PC-3 (cell line): ENCODE measurements at regions not wholly inside any gene's neighbourhood (a gene's known extent, or its start where the extent isn't known, plus 50 kb on each side); places are given as distances from the start of the nearest gene placed in this dataset.

Source experiments
- ATAC-seq: fragments of 200-7000 bp; cut with Tn5 transposase; 2 replicates; pipeline ENCODE4 v1.9.1; 2020; ENCODE audit warnings: mild to moderate bottlenecking, moderate library complexity
- BruUV-seq: library from RNA; stranded (reverse); fragments of 400-500 nt; replicated peaks from 2 replicates; lab custom pipeline; 2021; lab: Mats Ljungman, UMichigan
- CTCF ChIA-PET: fragments of 300-600 bp; sonication (Branson Sonifier 250); formaldehyde crosslinking; loops from one replicate; lab custom pipeline; 2022; ENCODE audit warnings: antibody characterized with exemption; lab: Charles Lee
- POLR2A ChIA-PET: fragments of 300-600 bp; sonication (Branson Sonifier 250); formaldehyde crosslinking; loops from one replicate; lab custom pipeline; 2022; ENCODE audit warnings: antibody characterized with exemption; ENCODE audit not compliant: unreplicated experiment; lab: Charles Lee
- DNase-seq: peaks from one replicate; pipeline ENCODE4 v3.0.0-alpha.2; 2015
- H2AFZ ChIP-seq: fragments of 300-600 bp; sonication (generic); 2 replicates; pipeline ENCODE4 v1.6.0; 2016; ENCODE audit warnings: antibody characterized with exemption, low read length
- H3F3A ChIP-seq: fragments of 300-600 bp; sonication (generic); one replicate; pipeline ENCODE4 v1.6.0; 2017; ENCODE audit warnings: antibody characterized with exemption, low read length, control low read depth, mild to moderate bottlenecking; ENCODE audit not compliant: unreplicated experiment
- H3K27ac ChIP-seq: fragments of 300-600 bp; sonication (generic); 2 replicates; pipeline ENCODE4 v1.5.1; 2016; ENCODE audit warnings: mild to moderate bottlenecking, low read length
- H3K27me3 ChIP-seq: fragments of 300-600 bp; sonication (generic); 2 replicates; pipeline ENCODE4 v1.6.1; 2016; ENCODE audit warnings: low read length, mixed read lengths
- H3K36me3 ChIP-seq: fragments of 300-600 bp; sonication (generic); 2 replicates; pipeline ENCODE4 v1.6.1; 2016; ENCODE audit warnings: low read depth, mixed run types, low read length, mixed read lengths
- H3K4me1 ChIP-seq: fragments of 300-600 bp; sonication (generic); 2 replicates; pipeline ENCODE4 v1.5.1; 2016; ENCODE audit warnings: low read length; ENCODE audit not compliant: insufficient read depth
- H3K4me2 ChIP-seq: fragments of 300-600 bp; sonication (generic); 2 replicates; pipeline ENCODE4 v1.6.0; 2016; ENCODE audit warnings: low read length
- H3K4me3 ChIP-seq: fragments of 300-600 bp; sonication (generic); 2 replicates; pipeline ENCODE4 v1.5.1; 2016; ENCODE audit warnings: mild to moderate bottlenecking, low read length, mixed read lengths
- H3K79me2 ChIP-seq: fragments of 300-600 bp; sonication (generic); 2 replicates; pipeline ENCODE4 v1.6.1; 2017; ENCODE audit warnings: low read length, mixed read lengths
- H3K9ac ChIP-seq: fragments of 300-600 bp; sonication (generic); 2 replicates; pipeline ENCODE4 v1.6.0; 2016; ENCODE audit warnings: mild to moderate bottlenecking, low read length
- H3K9me2 ChIP-seq: fragments of 300-600 bp; sonication (generic); replicated peaks from 2 replicates; pipeline ENCODE4 v1.6.1; 2016; ENCODE audit warnings: mixed run types, low read length, mixed read lengths
- H3K9me3 ChIP-seq: fragments of 300-600 bp; sonication (generic); 2 replicates; pipeline ENCODE4 v1.6.1; 2016; ENCODE audit warnings: low read length, mixed read lengths
- H4K20me1 ChIP-seq: fragments of 300-600 bp; sonication (generic); 2 replicates; pipeline ENCODE4 v1.6.1; 2016; ENCODE audit warnings: low read length, mixed read lengths
- EZH2 ChIP-seq: fragments of 300-600 bp; sonication (generic); IDR thresholded peaks from one replicate; pipeline ENCODE4 v1.6.1; 2017; ENCODE audit warnings: antibody characterized with exemption, mild to moderate bottlenecking, low read length; ENCODE audit not compliant: unreplicated experiment
- EZH2phosphoT487 ChIP-seq: fragments of 300-600 bp; sonication (generic); IDR thresholded peaks from 2 replicates; pipeline ENCODE4 v1.6.1; 2018; ENCODE audit warnings: mild to moderate bottlenecking, antibody characterized with exemption, low read length, borderline replicate concordance
- intact Hi-C: fragments of 100-400 bp; cut with micrococcal nuclease; formaldehyde crosslinking; loops from 2 replicates; pipeline ENCODE4 v1.9.0; 2023
- TF ChIP-seq, protein P1 (sequence below): fragments of 300-600 bp; sonication (generic); conservative IDR thresholded peaks from 2 replicates; pipeline ENCODE4 v1.5.1; 2017; ENCODE audit warnings: antibody characterized with exemption, low read depth, mild to moderate bottlenecking, low read length

- intact Hi-C loops: no loop called here
- no peaks in the 10 kb centered on the region for H3K4me1 ChIP-seq
- POLR2A ChIA-PET: no interaction called here
- H2AFZ ChIP-seq: no peak overlapping the region
- H3K79me2 ChIP-seq: no peaks in the 10 kb centered on the region
- H3K9me3 ChIP-seq: no peaks in the 10 kb centered on the region
- CTCF ChIA-PET: no interaction called here
- H3K4me3 ChIP-seq: no peak overlapping the region
- H3K9me2 ChIP-seq: no peaks in the 10 kb centered on the region
- ATAC-seq (no peak), DNase-seq (no peak)
- no TSS peak for BruUV-seq
- no peaks in the 10 kb centered on the region for H3K36me3 ChIP-seq
- TF ChIP-seq EZH2phosphoT487: no peak
- TF ChIP-seq, protein P1, sequence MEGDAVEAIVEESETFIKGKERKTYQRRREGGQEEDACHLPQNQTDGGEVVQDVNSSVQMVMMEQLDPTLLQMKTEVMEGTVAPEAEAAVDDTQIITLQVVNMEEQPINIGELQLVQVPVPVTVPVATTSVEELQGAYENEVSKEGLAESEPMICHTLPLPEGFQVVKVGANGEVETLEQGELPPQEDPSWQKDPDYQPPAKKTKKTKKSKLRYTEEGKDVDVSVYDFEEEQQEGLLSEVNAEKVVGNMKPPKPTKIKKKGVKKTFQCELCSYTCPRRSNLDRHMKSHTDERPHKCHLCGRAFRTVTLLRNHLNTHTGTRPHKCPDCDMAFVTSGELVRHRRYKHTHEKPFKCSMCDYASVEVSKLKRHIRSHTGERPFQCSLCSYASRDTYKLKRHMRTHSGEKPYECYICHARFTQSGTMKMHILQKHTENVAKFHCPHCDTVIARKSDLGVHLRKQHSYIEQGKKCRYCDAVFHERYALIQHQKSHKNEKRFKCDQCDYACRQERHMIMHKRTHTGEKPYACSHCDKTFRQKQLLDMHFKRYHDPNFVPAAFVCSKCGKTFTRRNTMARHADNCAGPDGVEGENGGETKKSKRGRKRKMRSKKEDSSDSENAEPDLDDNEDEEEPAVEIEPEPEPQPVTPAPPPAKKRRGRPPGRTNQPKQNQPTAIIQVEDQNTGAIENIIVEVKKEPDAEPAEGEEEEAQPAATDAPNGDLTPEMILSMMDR: no peak
- peaks cover 52% of the 10 kb centered on the region for H3K27me3 ChIP-seq
- H4K20me1 ChIP-seq: no peaks in the 10 kb centered on the region
- no peak overlapping the region for H3K9ac ChIP-seq
- no peak overlapping the region for H3K4me2 ChIP-seq
- no peak overlapping the region for H3K27ac ChIP-seq
- H3F3A ChIP-seq: no peaks in the 10 kb centered on the region
Measured at GRCh38 chr1:29824025-29824424, 587.7 kb downstream of the PTPRU start.

GRCh38 chr1:29823561-29823960, 587.2 kb downstream of the PTPRU start:
- H3K27ac ChIP-seq: no peak overlapping the region
- no peak overlapping the region for H3K4me3 ChIP-seq
- ATAC-seq (no peak), DNase-seq (no peak)
- no peaks in the 10 kb centered on the region for H3K4me1 ChIP-seq
- no peak overlapping the region for H3K4me2 ChIP-seq
- H4K20me1 ChIP-seq: no peaks in the 10 kb centered on the region
- no peaks in the 10 kb centered on the region for H3K9me3 ChIP-seq
- no peak overlapping the region for H3K9ac ChIP-seq
- intact Hi-C loops: no loop called here
- POLR2A ChIA-PET: no interaction called here
- H3K9me2 ChIP-seq: no peaks in the 10 kb centered on the region
- CTCF ChIA-PET: interaction anchor here (0.6 kb wide), 1 partner anchor 30 kb away, joined by 3 read pairs; no protein-coding TSS in a partner anchor
- no peaks in the 10 kb centered on the region for H3K79me2 ChIP-seq
- TF ChIP-seq EZH2phosphoT487 (no peak), EZH2 (no peak)
- TF ChIP-seq, protein P1: no peak
- H2AFZ ChIP-seq: no peak overlapping the region
- BruUV-seq: no TSS peak
- H3K27me3 ChIP-seq: peaks cover 47% of the 10 kb centered on the region
- H3K36me3 ChIP-seq: no peaks in the 10 kb centered on the region
- no peaks in the 10 kb centered on the region for H3F3A ChIP-seq

- intact Hi-C loops: no loop called here
- Histone ChIP-seq H3K9me3 (no peaks in the 10 kb centered on the region), H3K4me2 (no peak overlapping the region), H3K27me3 (peaks cover 36% of the 10 kb centered on the region), H4K20me1 (no peaks in the 10 kb centered on the region), H3K36me3 (no peaks in the 10 kb centered on the region), H2AFZ (no peak overlapping the region), H3K79me2 (no peaks in the 10 kb centered on the region), H3K27ac (no peak overlapping the region), H3K4me1 (no peaks in the 10 kb centered on the region), H3F3A (no peaks in the 10 kb centered on the region), H3K4me3 (no peak overlapping the region), H3K9ac (no peak overlapping the region), H3K9me2 (no peaks in the 10 kb centered on the region)
- DNase-seq: no peak
- ChIA-PET CTCF (no interaction called here), POLR2A (no interaction called here)
- ATAC-seq: no peak
- TF ChIP-seq EZH2 (no peak), EZH2phosphoT487 (no peak)
- TF ChIP-seq, protein P1: no peak
- no TSS peak for BruUV-seq
Measured at GRCh38 chr1:29821605-29822004, 585.3 kb downstream of the PTPRU start.
